ENCODE measurements at regions not wholly inside any gene's neighbourhood (a gene's known extent, or its start where the extent isn't known, plus 50 kb on each side); places are given as distances from the start of the nearest gene placed in this dataset.

GRCh38 chr5:60195551-60195950, 302.0 kb upstream of the PDE4D start:
- Histone ChIP-seq H3K4me1 (no peaks in the 10 kb centered on the region), H3K36me3 (replicated peaks in 1 of 2; ENCODE audit: insufficient read depth in 1 of 2, low read depth in 2 of 2) (no peaks in the 10 kb centered on the region), H3K4me3 (no peak overlapping the region), H3K27me3 (no peaks in the 10 kb centered on the region), H3K9me3 (no peaks in the 10 kb centered on the region), H3K27ac (no peak overlapping the region)
- TF ChIP-seq, protein P1, sequence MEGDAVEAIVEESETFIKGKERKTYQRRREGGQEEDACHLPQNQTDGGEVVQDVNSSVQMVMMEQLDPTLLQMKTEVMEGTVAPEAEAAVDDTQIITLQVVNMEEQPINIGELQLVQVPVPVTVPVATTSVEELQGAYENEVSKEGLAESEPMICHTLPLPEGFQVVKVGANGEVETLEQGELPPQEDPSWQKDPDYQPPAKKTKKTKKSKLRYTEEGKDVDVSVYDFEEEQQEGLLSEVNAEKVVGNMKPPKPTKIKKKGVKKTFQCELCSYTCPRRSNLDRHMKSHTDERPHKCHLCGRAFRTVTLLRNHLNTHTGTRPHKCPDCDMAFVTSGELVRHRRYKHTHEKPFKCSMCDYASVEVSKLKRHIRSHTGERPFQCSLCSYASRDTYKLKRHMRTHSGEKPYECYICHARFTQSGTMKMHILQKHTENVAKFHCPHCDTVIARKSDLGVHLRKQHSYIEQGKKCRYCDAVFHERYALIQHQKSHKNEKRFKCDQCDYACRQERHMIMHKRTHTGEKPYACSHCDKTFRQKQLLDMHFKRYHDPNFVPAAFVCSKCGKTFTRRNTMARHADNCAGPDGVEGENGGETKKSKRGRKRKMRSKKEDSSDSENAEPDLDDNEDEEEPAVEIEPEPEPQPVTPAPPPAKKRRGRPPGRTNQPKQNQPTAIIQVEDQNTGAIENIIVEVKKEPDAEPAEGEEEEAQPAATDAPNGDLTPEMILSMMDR (IDR thresholded peaks at IDR 0.05) = no peak
- no peak for TF ChIP-seq POLR2A (IDR thresholded peaks at IDR 0.05)
- DNase-seq (no peak), ATAC-seq (no peak)
- 66 to 74% methylated on average over 6 of the region's 6 CpGs for WGBS, 2 donors
- intact Hi-C loops (cut with DNase I) = no loop called here

GRCh38 chr5:60195083-60195482, 301.6 kb upstream of the PDE4D start:
- 67 to 88% methylated on average over 1 of the region's 1 CpG for WGBS, 2 donors
- DNase-seq (no peak), ATAC-seq (no peak)
- H3K9me3 ChIP-seq = no peaks in the 10 kb centered on the region
- H3K36me3 ChIP-seq (replicated peaks in 1 of 2; ENCODE audit: insufficient read depth in 1 of 2, low read depth in 2 of 2) = no peaks in the 10 kb centered on the region
- no peaks in the 10 kb centered on the region for H3K4me1 ChIP-seq
- TF ChIP-seq POLR2A (IDR thresholded peaks at IDR 0.05) = no peak
- TF ChIP-seq, protein P1 (IDR thresholded peaks at IDR 0.05) = no peak
- H3K4me3 ChIP-seq = no peak overlapping the region
- intact Hi-C loops (cut with DNase I) = no loop called here
- no peak overlapping the region for H3K27ac ChIP-seq
- no peaks in the 10 kb centered on the region for H3K27me3 ChIP-seq

- ATAC-seq = no peak
- TF ChIP-seq POLR2A (IDR thresholded peaks at IDR 0.05) = no peak
- TF ChIP-seq, protein P1 (IDR thresholded peaks at IDR 0.05) = no peak
- intact Hi-C loops (cut with DNase I) = no loop called here
- Histone ChIP-seq H3K27ac (no peak overlapping the region), H3K27me3 (no peaks in the 10 kb centered on the region), H3K9me3 (no peaks in the 10 kb centered on the region), H3K4me3 (no peak overlapping the region), H3K4me1 (no peaks in the 10 kb centered on the region), H3K36me3 (replicated peaks in 1 of 2; ENCODE audit: insufficient read depth in 1 of 2, low read depth in 2 of 2) (no peaks in the 10 kb centered on the region)
- DNase-seq = no peak
- WGBS, 2 donors = 58 to 69% methylated on average over 8 of the region's 8 CpGs
These were observed 291.9 kb upstream of the PDE4D start for GRCh38 chr5:60185231-60186099.

DNA sequence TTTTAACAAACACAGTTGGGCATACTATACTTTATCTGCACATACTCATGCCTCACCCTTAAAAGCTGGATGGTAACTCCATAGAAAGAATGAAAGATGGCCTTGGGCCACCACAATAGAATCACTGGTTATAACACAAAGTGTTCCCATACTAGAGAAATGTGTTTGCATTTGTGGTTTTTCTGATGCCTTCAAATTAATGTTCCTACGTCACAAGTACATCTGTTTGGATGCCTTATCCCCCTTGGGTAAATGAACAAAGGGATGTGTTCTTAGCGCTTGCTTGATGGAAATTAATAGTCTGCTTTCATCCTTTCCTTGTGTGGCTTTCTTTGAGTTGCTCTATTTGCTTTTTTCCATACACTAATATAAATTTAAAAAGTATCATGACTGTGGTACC, 291.1 kb upstream of the PDE4D start:
- H3K4me1 ChIP-seq = no peaks in the 10 kb centered on the region
- no peak overlapping the region for H3K27ac ChIP-seq
- TF ChIP-seq, protein P1 (IDR thresholded peaks at IDR 0.05) = no peak
- no peak for TF ChIP-seq POLR2A (IDR thresholded peaks at IDR 0.05)
- ATAC-seq (no peak), DNase-seq (no peak)
- 84 to 92% methylated on average over 2 of the region's 2 CpGs for WGBS, 2 donors
- no peak overlapping the region for H3K4me3 ChIP-seq
- H3K36me3 ChIP-seq (replicated peaks in 1 of 2; ENCODE audit: insufficient read depth in 1 of 2, low read depth in 2 of 2) = no peaks in the 10 kb centered on the region
- no peaks in the 10 kb centered on the region for H3K27me3 ChIP-seq
- intact Hi-C loops (cut with DNase I) = no loop called here
- no peaks in the 10 kb centered on the region for H3K9me3 ChIP-seq

DNA sequence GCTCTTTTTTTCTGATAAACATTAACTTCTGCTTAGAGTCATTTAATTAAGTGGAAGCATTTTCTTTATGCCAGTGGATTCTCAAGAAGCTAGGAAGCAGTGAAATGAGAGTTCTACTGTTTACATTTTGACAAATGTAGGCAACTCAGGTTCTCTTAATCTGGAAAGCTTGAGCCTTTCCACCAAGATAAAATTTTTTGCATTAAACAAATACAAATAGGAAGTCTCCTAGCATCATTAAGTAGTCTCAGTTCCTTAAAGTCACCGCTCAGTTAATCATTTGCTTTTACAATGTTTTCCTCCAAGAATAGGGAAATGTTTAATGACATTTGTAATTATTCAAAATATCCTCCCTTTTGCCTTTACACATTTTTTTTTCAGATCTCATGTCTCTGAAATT, 290.4 kb upstream of the PDE4D start:
- intact Hi-C loops (cut with DNase I) = no loop called here
- 69 to 92% methylated on average over 1 of the region's 1 CpG for WGBS, 2 donors
- Histone ChIP-seq H3K27ac (no peak overlapping the region), H3K36me3 (replicated peaks in 1 of 2; ENCODE audit: insufficient read depth in 1 of 2, low read depth in 2 of 2) (no peaks in the 10 kb centered on the region), H3K27me3 (no peaks in the 10 kb centered on the region), H3K9me3 (no peaks in the 10 kb centered on the region), H3K4me1 (no peaks in the 10 kb centered on the region), H3K4me3 (no peak overlapping the region)
- ATAC-seq (no peak), DNase-seq (no peak)
- TF ChIP-seq, protein P1 (IDR thresholded peaks at IDR 0.05) = no peak
- TF ChIP-seq POLR2A (IDR thresholded peaks at IDR 0.05) = no peak
